NT2/D1 (cell line): ENCODE measurements at regions not wholly inside any gene's neighbourhood (a gene's known extent, or its start where the extent isn't known, plus 50 kb on each side); places are given as distances from the start of the nearest gene placed in this dataset.

Source experiments
- DNase-seq: peaks from one replicate; pipeline ENCODE4 v3.0.0-alpha.2; 2011; ENCODE audit warnings: low read depth, low spot score
- H3K27me3 ChIP-seq: 2 replicates; pipeline ENCODE4 v1.6.0; 2011; ENCODE audit warnings: mild to moderate bottlenecking; ENCODE audit not compliant: insufficient read length, insufficient read depth
- H3K36me3 ChIP-seq: 2 replicates; pipeline ENCODE4 v1.6.1; 2011; ENCODE audit warnings: mild to moderate bottlenecking, low read length, mixed read lengths; ENCODE audit not compliant: insufficient read depth, insufficient read length
- H3K4me1 ChIP-seq: 2 replicates; pipeline ENCODE4 v1.5.1; 2011; ENCODE audit not compliant: insufficient read depth, insufficient read length
- H3K4me3 ChIP-seq: 2 replicates; pipeline ENCODE4 v1.5.1; 2011; ENCODE audit warnings: low read depth; ENCODE audit not compliant: insufficient read length
- H3K9ac ChIP-seq: 2 replicates; pipeline ENCODE4 v1.6.0; 2011; ENCODE audit warnings: low read depth; ENCODE audit not compliant: insufficient read length
- H3K9me3 ChIP-seq: 2 replicates; pipeline ENCODE4 v1.5.1; 2011; ENCODE audit warnings: mild to moderate bottlenecking, low read length; ENCODE audit not compliant: insufficient read depth
- SUZ12 ChIP-seq: IDR thresholded peaks from 2 replicates; pipeline ENCODE4 v1.6.1; 2011; ENCODE audit not compliant: insufficient read length, insufficient read depth; ENCODE audit errors: extremely low read depth
- YY1 ChIP-seq: IDR thresholded peaks from 2 replicates; pipeline ENCODE4 v1.6.1; 2011; ENCODE audit not compliant: insufficient read length, insufficient read depth
- ZNF274 ChIP-seq: IDR thresholded peaks from 2 replicates; pipeline ENCODE4 v1.6.1; 2011; ENCODE audit warnings: mild to moderate bottlenecking, low read depth, low read length

DNA sequence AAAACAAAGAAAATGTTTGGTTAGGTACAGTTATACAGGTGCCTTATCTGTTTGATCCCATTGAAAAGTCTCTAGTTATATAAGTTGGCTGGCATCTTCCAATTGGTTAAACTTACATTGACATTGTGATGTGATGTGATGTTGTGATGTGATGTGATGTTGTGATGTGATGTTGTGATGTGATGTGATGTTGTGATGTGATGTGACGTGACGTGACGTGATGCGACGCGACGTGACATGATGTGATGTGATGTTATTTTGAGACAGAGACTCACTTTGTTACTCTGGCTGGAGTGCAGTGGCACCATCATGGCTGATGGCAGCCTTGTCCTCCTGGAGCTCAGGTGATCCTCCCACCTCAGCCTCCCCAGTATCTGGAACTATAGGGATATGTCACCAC, 507.6 kb downstream of the HAO1 start:
- no peak for DNase-seq
- no peaks in the 10 kb centered on the region for H3K4me1 ChIP-seq
- no peak overlapping the region for H3K9ac ChIP-seq
- no peaks in the 10 kb centered on the region for H3K36me3 ChIP-seq
- H3K9me3 ChIP-seq = no peaks in the 10 kb centered on the region
- H3K27me3 ChIP-seq = no peaks in the 10 kb centered on the region
- no peak for TF ChIP-seq ZNF274
- TF ChIP-seq SUZ12 = no peak
- TF ChIP-seq YY1 = no peak
- H3K4me3 ChIP-seq = no peak overlapping the region

GRCh38 chr20:7437311-7437710, 502.9 kb downstream of the HAO1 start:
- H3K27me3 ChIP-seq = no peaks in the 10 kb centered on the region
- no peaks in the 10 kb centered on the region for H3K4me1 ChIP-seq
- H3K36me3 ChIP-seq = no peaks in the 10 kb centered on the region
- H3K4me3 ChIP-seq = no peak overlapping the region
- H3K9ac ChIP-seq = no peak overlapping the region
- DNase-seq = no peak
- H3K9me3 ChIP-seq = no peaks in the 10 kb centered on the region
- TF ChIP-seq YY1 (no peak), ZNF274 (no peak), SUZ12 (no peak)

DNA sequence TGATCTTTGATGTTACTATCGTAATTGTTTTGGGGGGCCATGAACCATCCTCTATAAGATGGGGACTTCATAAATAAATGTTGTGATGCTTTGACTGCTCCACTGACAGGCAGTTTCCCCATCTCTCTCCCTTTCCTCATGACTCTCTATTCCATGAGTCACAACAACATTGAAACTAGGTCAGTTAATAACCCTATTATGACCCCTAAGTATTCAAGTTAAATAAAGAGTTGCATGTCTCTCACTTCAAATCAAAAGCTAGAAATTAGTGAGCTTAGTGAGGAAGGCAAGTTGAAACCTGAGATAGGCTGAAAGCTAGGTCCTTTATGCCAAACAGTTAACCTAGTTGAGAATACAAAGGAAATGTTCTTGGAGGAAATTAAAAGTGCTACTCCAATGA, 491.0 kb downstream of the HAO1 start:
- no peak overlapping the region for H3K9ac ChIP-seq
- no peak for DNase-seq
- H3K4me3 ChIP-seq = no peak overlapping the region
- no peak for TF ChIP-seq ZNF274
- TF ChIP-seq YY1 = no peak
- TF ChIP-seq SUZ12 = no peak
- no peaks in the 10 kb centered on the region for H3K9me3 ChIP-seq
- no peaks in the 10 kb centered on the region for H3K36me3 ChIP-seq
- no peaks in the 10 kb centered on the region for H3K4me1 ChIP-seq
- no peaks in the 10 kb centered on the region for H3K27me3 ChIP-seq

DNA sequence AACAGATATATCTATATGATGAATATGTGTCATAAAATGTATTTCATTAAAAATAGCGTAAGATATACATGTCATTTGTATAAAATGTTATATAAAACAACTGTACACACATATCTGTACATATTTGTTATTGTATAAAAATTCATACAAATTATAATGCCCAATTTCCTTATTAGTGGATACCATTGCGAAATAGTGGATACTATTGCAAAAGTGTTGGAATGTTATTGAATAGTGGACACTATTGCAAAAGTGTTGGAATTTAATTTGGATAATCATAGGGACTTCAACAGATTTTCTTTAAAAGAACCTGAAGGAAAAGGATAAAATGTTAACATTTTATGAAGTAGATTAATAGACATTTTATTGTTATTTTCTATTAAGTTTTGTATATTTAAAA, 487.4 kb downstream of the HAO1 start:
- no peaks in the 10 kb centered on the region for H3K36me3 ChIP-seq
- no peak overlapping the region for H3K4me3 ChIP-seq
- H3K9ac ChIP-seq = no peak overlapping the region
- no peaks in the 10 kb centered on the region for H3K27me3 ChIP-seq
- H3K4me1 ChIP-seq = no peaks in the 10 kb centered on the region
- no peak for DNase-seq
- TF ChIP-seq SUZ12 (no peak), ZNF274 (no peak), YY1 (no peak)
- H3K9me3 ChIP-seq = no peaks in the 10 kb centered on the region

DNA sequence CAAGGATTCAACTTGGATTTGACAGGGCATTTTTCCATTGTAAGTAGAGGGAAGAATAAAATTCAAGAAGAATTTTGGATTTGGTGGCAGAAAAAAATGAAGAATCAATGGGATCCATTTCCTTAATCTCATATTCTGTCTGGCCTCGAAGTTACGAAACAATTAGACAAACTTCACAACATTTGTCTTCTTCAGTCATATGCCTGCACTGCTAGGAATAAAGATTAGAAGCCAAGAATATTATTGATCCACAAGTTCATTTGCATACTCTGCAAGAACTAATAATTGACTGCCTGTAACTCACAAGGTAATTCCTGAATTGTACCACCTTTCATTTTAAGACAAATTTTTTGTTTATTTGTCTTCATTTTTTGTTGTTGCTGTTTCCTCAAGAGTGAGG, 486.2 kb downstream of the HAO1 start:
- DNase-seq = no peak
- no peak for TF ChIP-seq YY1
- TF ChIP-seq ZNF274 = no peak
- TF ChIP-seq SUZ12 = no peak

GRCh38 chr20:7458459-7458858, 481.8 kb downstream of the HAO1 start:
- Histone ChIP-seq H3K4me1 (no peaks in the 10 kb centered on the region), H3K27me3 (no peaks in the 10 kb centered on the region), H3K4me3 (no peak overlapping the region), H3K9ac (no peak overlapping the region), H3K9me3 (no peaks in the 10 kb centered on the region), H3K36me3 (no peaks in the 10 kb centered on the region)
- no peak for TF ChIP-seq YY1
- no peak for TF ChIP-seq ZNF274
- TF ChIP-seq SUZ12 = no peak
- no peak for DNase-seq

More for the DNA sequence above, 486.2 kb downstream of the HAO1 start:
- no peak overlapping the region for H3K9ac ChIP-seq
- H3K9me3 ChIP-seq = no peaks in the 10 kb centered on the region
- H3K4me3 ChIP-seq = no peak overlapping the region
- H3K36me3 ChIP-seq = no peaks in the 10 kb centered on the region
- H3K4me1 ChIP-seq = no peaks in the 10 kb centered on the region
- H3K27me3 ChIP-seq = no peaks in the 10 kb centered on the region

DNA sequence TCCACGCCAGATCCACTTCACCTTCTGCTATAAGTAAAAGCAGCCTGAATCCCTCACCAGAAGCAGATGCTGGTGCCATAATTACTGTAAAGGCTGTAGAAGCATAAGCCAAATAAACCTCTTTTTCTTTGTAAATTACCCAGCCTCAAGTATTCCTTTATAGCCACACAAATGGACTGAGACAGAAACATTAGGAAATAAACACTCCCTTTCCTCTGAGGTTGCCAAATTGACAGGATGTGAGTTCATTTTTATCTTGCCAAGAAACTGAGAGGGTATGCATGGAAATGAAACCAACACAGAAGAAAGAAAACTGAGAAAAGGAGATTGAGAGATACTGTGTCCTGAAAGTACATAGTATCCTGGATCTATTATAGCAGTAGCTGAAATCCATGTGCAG, 481.2 kb downstream of the HAO1 start:
- Histone ChIP-seq H3K9ac (no peak overlapping the region), H3K27me3 (no peaks in the 10 kb centered on the region), H3K4me1 (no peaks in the 10 kb centered on the region), H3K4me3 (no peak overlapping the region), H3K36me3 (no peaks in the 10 kb centered on the region), H3K9me3 (no peaks in the 10 kb centered on the region)
- DNase-seq = no peak
- TF ChIP-seq ZNF274 (no peak), YY1 (no peak), SUZ12 (no peak)

GRCh38 chr20:7463290-7463689, 477.0 kb downstream of the HAO1 start:
- Histone ChIP-seq H3K36me3 (no peaks in the 10 kb centered on the region), H3K4me1 (no peaks in the 10 kb centered on the region), H3K9me3 (no peaks in the 10 kb centered on the region), H3K9ac (no peak overlapping the region), H3K27me3 (no peaks in the 10 kb centered on the region), H3K4me3 (no peak overlapping the region)
- TF ChIP-seq SUZ12 = no peak
- TF ChIP-seq ZNF274 = no peak
- TF ChIP-seq YY1 = no peak
- no peak for DNase-seq
